ENCODE measurements at regions not wholly inside any gene's neighbourhood (a gene's known extent, or its start where the extent isn't known, plus 50 kb on each side); places are given as distances from the start of the nearest gene placed in this dataset.

DNA sequence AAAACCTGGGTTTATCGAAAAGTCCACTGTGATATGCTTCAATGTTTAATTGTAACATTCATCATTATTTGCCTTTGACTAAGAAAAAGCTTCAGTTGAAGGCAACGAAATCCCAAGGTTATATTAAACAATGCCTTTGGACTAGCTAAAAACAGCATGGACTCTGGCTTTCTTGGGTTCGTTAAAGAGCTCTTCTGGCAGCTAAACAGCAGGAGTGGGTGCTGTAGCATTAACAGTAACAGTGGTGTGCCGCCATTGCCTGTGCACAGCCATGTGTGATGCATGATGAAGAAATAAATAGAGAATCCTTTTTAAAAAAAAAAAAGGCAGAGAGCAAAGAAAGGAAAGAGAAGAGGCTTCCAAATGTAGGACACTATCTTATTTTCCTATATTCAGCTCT is 406.6 kb upstream of the FAT3 start:
- Histone ChIP-seq H3K27me3 (no peaks in the 10 kb centered on the region), H3K9me3 (no peaks in the 10 kb centered on the region), H3K36me3 (no peaks in the 10 kb centered on the region), H3K4me3 (no peak overlapping the region), H3K4me1 (no peaks in the 10 kb centered on the region), H3K27ac (no peak overlapping the region)
- DNase-seq = no peak
- TF ChIP-seq EP300 (IDR thresholded peaks at IDR 0.05) = no peak
- TF ChIP-seq POLR2A (IDR thresholded peaks at IDR 0.05) = no peak
- TF ChIP-seq, protein P1, sequence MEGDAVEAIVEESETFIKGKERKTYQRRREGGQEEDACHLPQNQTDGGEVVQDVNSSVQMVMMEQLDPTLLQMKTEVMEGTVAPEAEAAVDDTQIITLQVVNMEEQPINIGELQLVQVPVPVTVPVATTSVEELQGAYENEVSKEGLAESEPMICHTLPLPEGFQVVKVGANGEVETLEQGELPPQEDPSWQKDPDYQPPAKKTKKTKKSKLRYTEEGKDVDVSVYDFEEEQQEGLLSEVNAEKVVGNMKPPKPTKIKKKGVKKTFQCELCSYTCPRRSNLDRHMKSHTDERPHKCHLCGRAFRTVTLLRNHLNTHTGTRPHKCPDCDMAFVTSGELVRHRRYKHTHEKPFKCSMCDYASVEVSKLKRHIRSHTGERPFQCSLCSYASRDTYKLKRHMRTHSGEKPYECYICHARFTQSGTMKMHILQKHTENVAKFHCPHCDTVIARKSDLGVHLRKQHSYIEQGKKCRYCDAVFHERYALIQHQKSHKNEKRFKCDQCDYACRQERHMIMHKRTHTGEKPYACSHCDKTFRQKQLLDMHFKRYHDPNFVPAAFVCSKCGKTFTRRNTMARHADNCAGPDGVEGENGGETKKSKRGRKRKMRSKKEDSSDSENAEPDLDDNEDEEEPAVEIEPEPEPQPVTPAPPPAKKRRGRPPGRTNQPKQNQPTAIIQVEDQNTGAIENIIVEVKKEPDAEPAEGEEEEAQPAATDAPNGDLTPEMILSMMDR (IDR thresholded peaks at IDR 0.05) = no peak
- no peak for TF ChIP-seq POLR2AphosphoS5 (IDR thresholded peaks at IDR 0.05)
- WGBS, 2 donors = 69 to 70% methylated on average over 4 of the region's 4 CpGs
- ATAC-seq (ENCODE audit: low FRiP score in 2 of 2) = no peak

- no peaks in the 10 kb centered on the region for H3K36me3 ChIP-seq
- no peak for ATAC-seq (ENCODE audit: low FRiP score in 2 of 2)
- no peaks in the 10 kb centered on the region for H3K27me3 ChIP-seq
- no peaks in the 10 kb centered on the region for H3K9me3 ChIP-seq
- TF ChIP-seq POLR2AphosphoS5 (IDR thresholded peaks at IDR 0.05) (no peak), POLR2A (IDR thresholded peaks at IDR 0.05) (no peak), EP300 (IDR thresholded peaks at IDR 0.05) (no peak)
- TF ChIP-seq, protein P1 (IDR thresholded peaks at IDR 0.05) = no peak
- H3K27ac ChIP-seq = no peak overlapping the region
- no peak overlapping the region for H3K4me3 ChIP-seq
- H3K4me1 ChIP-seq = no peaks in the 10 kb centered on the region
- DNase-seq = no peak
These were observed 411.4 kb upstream of the FAT3 start for GRCh38 chr11:91813263-91813662.

DNA sequence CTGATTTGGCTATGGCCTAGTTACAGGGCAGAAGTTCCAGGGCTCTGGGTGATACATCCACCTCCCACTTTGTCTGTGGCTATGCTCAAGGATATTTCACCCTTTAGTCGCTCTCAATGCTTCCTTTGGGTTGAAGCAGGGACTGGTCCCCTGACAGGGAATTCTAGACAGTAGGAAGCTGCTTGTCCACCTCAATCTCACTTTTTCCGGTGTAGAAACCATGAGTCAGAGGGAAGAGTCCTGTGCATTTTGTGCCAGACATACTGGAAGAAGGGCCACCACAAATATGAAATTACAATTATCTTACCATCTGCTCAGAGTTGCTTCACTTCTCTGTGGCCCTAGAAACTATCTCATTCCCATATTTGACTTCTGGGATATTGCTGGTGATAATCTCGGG is 413.7 kb upstream of the FAT3 start:
- Histone ChIP-seq H3K27ac (no peak overlapping the region), H3K9me3 (no peaks in the 10 kb centered on the region), H3K36me3 (no peaks in the 10 kb centered on the region), H3K4me1 (no peaks in the 10 kb centered on the region), H3K4me3 (no peak overlapping the region), H3K27me3 (no peaks in the 10 kb centered on the region)
- WGBS, 2 donors = 82 to 88% methylated on average over 3 of the region's 3 CpGs
- ATAC-seq (ENCODE audit: low FRiP score in 2 of 2) (no peak), DNase-seq (no peak)
- no peak for TF ChIP-seq POLR2AphosphoS5 (IDR thresholded peaks at IDR 0.05)
- TF ChIP-seq, protein P1 (IDR thresholded peaks at IDR 0.05) = no peak
- no peak for TF ChIP-seq EP300 (IDR thresholded peaks at IDR 0.05)
- TF ChIP-seq POLR2A (IDR thresholded peaks at IDR 0.05) = no peak

- no peaks in the 10 kb centered on the region for H3K36me3 ChIP-seq
- WGBS, 2 donors = 83 to 94% methylated on average over 1 of the region's 1 CpG
- no peak overlapping the region for H3K27ac ChIP-seq
- H3K27me3 ChIP-seq = no peaks in the 10 kb centered on the region
- ATAC-seq (ENCODE audit: low FRiP score in 2 of 2) (no peak), DNase-seq (no peak)
- no peaks in the 10 kb centered on the region for H3K4me1 ChIP-seq
- no peaks in the 10 kb centered on the region for H3K9me3 ChIP-seq
- H3K4me3 ChIP-seq = no peak overlapping the region
- no peak for TF ChIP-seq EP300 (IDR thresholded peaks at IDR 0.05)
- TF ChIP-seq POLR2A (IDR thresholded peaks at IDR 0.05) = no peak
- TF ChIP-seq, protein P1 (IDR thresholded peaks at IDR 0.05) = no peak
- TF ChIP-seq POLR2AphosphoS5 (IDR thresholded peaks at IDR 0.05) = no peak
These were observed 419.3 kb upstream of the FAT3 start for GRCh38 chr11:91805293-91805692.

- Histone ChIP-seq H3K27me3 (no peaks in the 10 kb centered on the region), H3K36me3 (no peaks in the 10 kb centered on the region), H3K4me1 (no peaks in the 10 kb centered on the region), H3K27ac (no peak overlapping the region), H3K4me3 (no peak overlapping the region), H3K9me3 (no peaks in the 10 kb centered on the region)
- TF ChIP-seq EP300 (IDR thresholded peaks at IDR 0.05) (no peak), POLR2A (IDR thresholded peaks at IDR 0.05) (no peak), POLR2AphosphoS5 (IDR thresholded peaks at IDR 0.05) (no peak)
- TF ChIP-seq, protein P1 (IDR thresholded peaks at IDR 0.05) = no peak
- ATAC-seq (ENCODE audit: low FRiP score in 2 of 2) (peak in 1 of 2 donors; percentile 51), DNase-seq (no peak)
- 50 to 55% methylated on average over 1 of the region's 1 CpG for WGBS, 2 donors
These were observed 420.6 kb upstream of the FAT3 start for GRCh38 chr11:91804042-91804441.
